ENCODE measurements at regions not wholly inside any gene's neighbourhood (a gene's known extent, or its start where the extent isn't known, plus 50 kb on each side); places are given as distances from the start of the nearest gene placed in this dataset.
"Not testable (repeated sequence)": the region's sequence is repeated elsewhere in the genome, so short reads cannot be mapped to it uniquely, and the experiment has no call there.

DNA sequence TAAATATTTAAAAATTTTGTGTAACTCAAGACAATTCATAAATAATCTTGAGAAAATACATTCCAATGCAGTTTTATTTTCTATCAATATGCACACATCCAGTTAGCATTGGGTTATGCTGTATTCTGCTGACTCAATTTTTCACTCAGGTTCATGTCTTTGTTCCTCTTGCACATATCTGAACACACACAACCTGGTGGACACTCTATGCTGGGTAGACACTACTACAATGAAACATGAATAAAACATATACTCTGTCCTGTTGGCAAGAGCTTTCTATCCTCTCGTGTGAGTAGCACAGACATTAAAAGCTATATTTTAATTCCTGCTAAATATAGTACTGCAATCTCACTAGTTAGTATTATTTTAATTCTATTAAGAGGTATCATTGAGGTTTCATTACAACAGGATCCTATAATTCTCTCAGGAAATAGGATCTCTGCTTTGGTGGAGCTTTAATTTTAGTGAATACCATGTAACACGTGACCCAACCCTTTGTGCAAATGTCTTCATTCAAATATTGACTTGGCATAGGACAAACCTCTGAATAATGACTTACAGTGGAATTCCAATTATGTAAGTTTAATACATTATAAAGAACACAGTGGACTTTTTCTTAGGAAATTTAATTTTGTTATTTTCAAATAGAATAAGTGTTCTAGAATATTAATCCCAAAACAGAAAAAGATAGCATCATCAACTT, 342.3 kb upstream of the TMEFF2 start:
- Histone ChIP-seq H3K4me1 (no peaks in the 10 kb centered on the region), H3K4me3 (no peak overlapping the region), H3K36me3 (no peaks in the 10 kb centered on the region), H3K9me3 (no peaks in the 10 kb centered on the region), H3K27ac (no peak overlapping the region), H3K27me3 (no peaks in the 10 kb centered on the region)
- DNase-seq (no peak), ATAC-seq (no peak)
- intact Hi-C loops (cut with DNase I; ENCODE audit: low total_unique reads): no loop called here
- in situ Hi-C loops (cut with MboI; ENCODE audit: low sequenced_read_pairs in 4 of 4): no loop called here
- TF ChIP-seq, protein P1, sequence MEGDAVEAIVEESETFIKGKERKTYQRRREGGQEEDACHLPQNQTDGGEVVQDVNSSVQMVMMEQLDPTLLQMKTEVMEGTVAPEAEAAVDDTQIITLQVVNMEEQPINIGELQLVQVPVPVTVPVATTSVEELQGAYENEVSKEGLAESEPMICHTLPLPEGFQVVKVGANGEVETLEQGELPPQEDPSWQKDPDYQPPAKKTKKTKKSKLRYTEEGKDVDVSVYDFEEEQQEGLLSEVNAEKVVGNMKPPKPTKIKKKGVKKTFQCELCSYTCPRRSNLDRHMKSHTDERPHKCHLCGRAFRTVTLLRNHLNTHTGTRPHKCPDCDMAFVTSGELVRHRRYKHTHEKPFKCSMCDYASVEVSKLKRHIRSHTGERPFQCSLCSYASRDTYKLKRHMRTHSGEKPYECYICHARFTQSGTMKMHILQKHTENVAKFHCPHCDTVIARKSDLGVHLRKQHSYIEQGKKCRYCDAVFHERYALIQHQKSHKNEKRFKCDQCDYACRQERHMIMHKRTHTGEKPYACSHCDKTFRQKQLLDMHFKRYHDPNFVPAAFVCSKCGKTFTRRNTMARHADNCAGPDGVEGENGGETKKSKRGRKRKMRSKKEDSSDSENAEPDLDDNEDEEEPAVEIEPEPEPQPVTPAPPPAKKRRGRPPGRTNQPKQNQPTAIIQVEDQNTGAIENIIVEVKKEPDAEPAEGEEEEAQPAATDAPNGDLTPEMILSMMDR (IDR thresholded peaks at IDR 0.05 in 4 of 5, conservative IDR thresholded peaks at IDR 0.05 in 1 of 5): no peak
- TF ChIP-seq POLR2A (IDR thresholded peaks at IDR 0.05): no peak

DNA sequence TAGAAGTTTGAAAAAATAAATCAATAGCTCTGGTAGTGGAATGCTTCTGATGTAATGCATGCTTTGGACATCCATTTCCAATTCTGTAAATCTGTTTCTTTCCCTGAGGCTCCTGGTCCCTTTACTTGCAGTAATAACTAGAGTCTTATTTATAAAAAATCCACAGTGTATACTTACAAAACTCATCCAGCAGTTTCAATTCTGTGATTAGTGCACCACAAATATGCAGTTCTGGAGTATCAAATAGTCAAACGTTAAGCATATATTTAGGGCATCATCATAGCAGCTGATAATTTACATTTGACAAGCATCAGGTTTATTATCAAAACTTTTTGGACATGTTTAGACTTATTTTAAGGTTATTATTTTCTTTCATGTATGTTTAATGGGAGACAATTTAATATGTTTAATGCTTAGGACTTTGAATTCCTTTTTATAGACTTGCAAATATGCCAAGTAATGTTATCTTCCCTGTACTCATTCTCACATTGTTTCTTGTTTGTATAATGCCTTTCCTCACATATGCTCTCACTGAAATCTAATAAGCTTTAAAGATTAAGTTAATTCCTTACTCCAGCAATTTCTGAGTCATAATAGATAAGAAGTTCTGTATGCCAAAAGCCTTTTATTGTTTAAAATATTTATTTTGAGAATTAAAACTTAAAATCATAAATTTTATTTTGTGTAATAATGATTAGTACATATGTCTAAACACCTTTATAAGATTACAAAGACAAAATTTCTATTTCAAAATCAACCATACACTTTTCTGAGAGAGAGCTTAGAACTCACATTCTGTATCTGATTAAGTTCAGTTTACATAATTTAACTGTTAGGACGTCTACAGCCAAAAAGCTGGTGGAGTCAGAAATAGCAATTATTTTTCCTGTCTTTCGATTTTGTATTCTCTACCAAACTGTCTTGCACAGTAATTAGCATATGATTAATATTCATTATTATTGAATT, 341.5 kb upstream of the TMEFF2 start:
- Histone ChIP-seq H3K27ac (no peak overlapping the region), H3K4me3 (no peak overlapping the region), H3K27me3 (no peaks in the 10 kb centered on the region), H3K9me3 (no peaks in the 10 kb centered on the region), H3K4me1 (no peaks in the 10 kb centered on the region), H3K36me3 (no peaks in the 10 kb centered on the region)
- DNase-seq (no peak), ATAC-seq (no peak)
- no peak for TF ChIP-seq POLR2A (IDR thresholded peaks at IDR 0.05)
- TF ChIP-seq, protein P1 (IDR thresholded peaks at IDR 0.05 in 4 of 5, conservative IDR thresholded peaks at IDR 0.05 in 1 of 5): no peak
- intact Hi-C loops (cut with DNase I; ENCODE audit: low total_unique reads): no loop called here
- in situ Hi-C loops (cut with MboI; ENCODE audit: low sequenced_read_pairs in 4 of 4): no loop called here

DNA sequence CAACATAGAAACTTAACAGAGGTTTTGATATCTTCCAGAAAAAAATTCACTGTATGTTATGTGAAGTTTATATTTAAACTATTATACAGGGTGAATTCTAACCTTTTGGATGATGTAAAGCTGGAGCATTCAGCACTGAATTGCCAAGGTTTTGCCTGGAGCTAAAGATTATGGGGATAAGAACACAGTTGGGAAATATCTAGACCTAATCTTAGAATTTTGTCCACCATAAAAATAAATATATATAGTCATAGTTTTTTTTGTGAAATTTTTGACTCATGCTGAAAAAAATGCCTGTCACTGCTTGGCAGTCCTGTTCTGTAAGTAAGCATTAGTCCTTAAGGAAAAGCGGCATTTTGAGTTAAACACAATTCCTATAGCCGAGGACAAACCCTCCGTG, 339.3 kb upstream of the TMEFF2 start:
- H3K36me3 ChIP-seq: no peaks in the 10 kb centered on the region
- no peaks in the 10 kb centered on the region for H3K4me1 ChIP-seq
- no peak overlapping the region for H3K27ac ChIP-seq
- no peaks in the 10 kb centered on the region for H3K9me3 ChIP-seq
- in situ Hi-C loops (cut with MboI; ENCODE audit: low sequenced_read_pairs in 4 of 4) (no loop called here), intact Hi-C loops (cut with DNase I; ENCODE audit: low total_unique reads) (no loop called here)
- ATAC-seq (no peak), DNase-seq (no peak)
- no peak overlapping the region for H3K4me3 ChIP-seq
- no peaks in the 10 kb centered on the region for H3K27me3 ChIP-seq
- TF ChIP-seq POLR2A (IDR thresholded peaks at IDR 0.05): no peak
- TF ChIP-seq, protein P1 (IDR thresholded peaks at IDR 0.05 in 4 of 5, conservative IDR thresholded peaks at IDR 0.05 in 1 of 5): no peak

DNA sequence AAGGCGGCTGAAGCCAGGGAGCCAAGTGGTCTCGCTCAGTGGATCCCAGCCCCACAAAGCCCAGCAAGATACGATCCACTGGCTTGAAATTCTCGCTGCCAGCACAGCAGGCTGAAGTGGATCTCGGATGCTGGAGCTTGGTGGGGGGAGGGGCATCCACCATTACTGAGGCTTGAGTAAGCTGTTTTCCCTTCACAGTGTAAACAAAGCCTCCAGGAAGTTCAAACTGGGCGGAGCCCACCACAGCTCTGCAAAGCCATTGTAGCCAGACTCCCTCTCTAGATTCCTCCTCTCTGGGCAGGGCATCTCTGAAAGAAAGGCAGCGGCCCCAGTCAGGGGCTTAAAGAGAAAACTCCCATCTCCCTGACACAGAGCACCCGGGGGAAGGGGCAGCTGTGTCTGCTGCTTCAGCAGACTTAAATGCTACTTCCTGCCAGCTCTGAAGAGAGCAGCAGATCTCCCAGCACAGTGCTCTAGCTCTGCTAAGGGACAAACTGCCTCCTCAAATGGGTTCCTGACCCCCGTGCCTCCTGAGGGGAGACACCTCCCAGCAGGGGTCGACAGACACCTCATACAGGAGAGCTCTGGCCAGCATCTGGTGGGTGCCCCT, 330.0 kb upstream of the TMEFF2 start:
- intact Hi-C loops (cut with DNase I; ENCODE audit: low total_unique reads); ATAC-seq; in situ Hi-C loops (cut with MboI; ENCODE audit: low sequenced_read_pairs in 4 of 4); H3K27ac ChIP-seq; H3K36me3 ChIP-seq; H3K4me1 ChIP-seq; H3K27me3 ChIP-seq; H3K9me3 ChIP-seq; H3K4me3 ChIP-seq; DNase-seq: not testable (repeated sequence)

DNA sequence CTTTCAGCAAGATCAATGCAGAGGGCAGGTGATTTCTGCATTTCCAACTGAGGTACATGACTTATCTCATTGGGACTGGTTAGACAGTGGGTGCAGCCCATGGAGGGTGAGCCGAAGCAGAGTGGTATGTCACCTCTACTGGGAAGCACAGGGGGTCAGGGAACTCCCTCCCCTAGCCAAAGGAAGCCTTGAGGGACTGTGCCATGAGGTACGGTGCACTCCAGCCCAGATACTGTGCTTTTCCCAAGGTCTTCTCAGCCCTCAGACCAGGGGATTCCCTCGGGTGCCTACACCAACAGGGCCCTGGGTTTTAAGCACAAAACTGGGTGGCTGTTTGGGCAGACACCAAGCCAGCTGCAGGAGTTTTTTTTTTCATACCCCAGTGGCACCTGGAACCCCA, 329.5 kb upstream of the TMEFF2 start:
- H3K4me1 ChIP-seq; DNase-seq; in situ Hi-C loops (cut with MboI; ENCODE audit: low sequenced_read_pairs in 4 of 4); ATAC-seq; intact Hi-C loops (cut with DNase I; ENCODE audit: low total_unique reads); H3K27ac ChIP-seq; H3K36me3 ChIP-seq; H3K9me3 ChIP-seq; H3K4me3 ChIP-seq; H3K27me3 ChIP-seq: not testable (repeated sequence)
